Aorta (tissue), 5 donors: ENCODE measurements at regions not wholly inside any gene's neighbourhood (a gene's known extent, or its start where the extent isn't known, plus 50 kb on each side); places are given as distances from the start of the nearest gene placed in this dataset.

ENCODE experiments used
- ATAC-seq: fragments of 200-7000 bp; cut with Tn5 transposase; one replicate; pipeline ENCODE4 v1.9.1; 2022; ENCODE audit warnings: moderate library complexity; ENCODE audit not compliant: low FRiP score
- DNase-seq, 2 donors: peaks; one replicate each; pipeline ENCODE4 v3.0.0-alpha.2; 2020
- H3K27ac ChIP-seq, 2 donors: one replicate each; pipeline ENCODE4 v1.5.1; 2013; ENCODE audit warnings: low read length in 2 of 2, mild to moderate bottlenecking in 2 of 2, moderate library complexity in 2 of 2, control low read depth in 1 of 2, inconsistent platforms in 1 of 2, low read depth in 1 of 2
- H3K27me3 ChIP-seq, 2 donors: one replicate each; pipeline ENCODE4 v1.6.1; 2013; ENCODE audit warnings: control low read depth in 1 of 2, low read length in 1 of 2, mild to moderate bottlenecking in 1 of 2, moderate library complexity in 1 of 2; ENCODE audit not compliant: insufficient read depth in 2 of 2, control insufficient read depth in 1 of 2
- H3K36me3 ChIP-seq, 2 donors: one replicate each; pipeline ENCODE4 v1.6.1; 2013; ENCODE audit warnings: control low read depth in 1 of 2, low read length in 1 of 2, mild to moderate bottlenecking in 1 of 2; ENCODE audit not compliant: insufficient read depth in 2 of 2, control insufficient read depth in 1 of 2
- H3K4me1 ChIP-seq, 2 donors: one replicate each; pipeline ENCODE4 v1.6.1; 2013; ENCODE audit warnings: low read length in 2 of 2, control low read depth in 1 of 2, mild to moderate bottlenecking in 1 of 2, moderate library complexity in 1 of 2; ENCODE audit not compliant: insufficient read depth in 2 of 2, control insufficient read depth in 1 of 2
- H3K4me3 ChIP-seq, 2 donors: one replicate each; pipeline ENCODE4 v1.5.1; 2013; ENCODE audit warnings: low read length in 2 of 2, control low read depth in 1 of 2, mild to moderate bottlenecking in 1 of 2
- H3K9me3 ChIP-seq: one replicate; pipeline ENCODE4 v1.6.1; 2013; ENCODE audit warnings: mild to moderate bottlenecking, low read length; ENCODE audit not compliant: control insufficient read depth
- WGBS, 2 donors: extraction: QIAGEN DNeasy Blood & Tissue Kit; methylation state at CpG; one replicate each; pipeline ENCODE4 v1.1.7; 2013; 5-methylcytosine and 5-hydroxymethylcytosine counted together
- intact Hi-C, 2 donors: fragments of 100-400 bp; cut with DNase I; formaldehyde crosslinking; loops; one replicate each; pipeline versions ENCODE4 v1.14.2 to v1.15.0; 2022
- donor health status: healthy with polysubstance abuse.
- donor health status: Bipolar disorder and iron deficiency.
- donor health status: DM: no; HTN: no; CAD: no.
- donor health status: DM: no; HTN: no; CAD: no.
- donor health status: DM: yes; HTN: yes; CAD: no.

DNA sequence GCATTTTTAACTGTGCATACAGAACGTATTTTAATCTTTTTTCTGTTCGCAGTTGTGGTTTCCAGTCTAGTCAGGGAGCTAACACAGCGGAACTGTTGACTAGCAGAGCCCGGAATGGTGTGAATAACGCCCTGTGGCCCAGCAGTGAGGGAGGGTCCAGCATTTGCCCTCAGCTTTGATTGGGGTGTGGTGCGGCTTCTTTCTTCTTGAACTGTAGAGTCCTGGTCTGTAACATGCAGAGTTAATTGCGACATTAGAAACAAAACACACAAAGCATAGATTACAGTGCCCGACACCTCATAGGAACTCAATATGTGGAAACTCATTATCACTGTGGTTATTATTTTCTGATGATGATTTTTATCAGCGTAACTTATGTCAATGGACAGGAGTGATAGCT is 253.6 kb downstream of the SOX11 start:
- no peaks in the 10 kb centered on the region for H3K9me3 ChIP-seq
- DNase-seq: no peak
- H3K27me3 ChIP-seq: no peaks in the 10 kb centered on the region
- H3K27ac ChIP-seq: no peak overlapping the region
- H3K4me3 ChIP-seq: no peak overlapping the region
- intact Hi-C loops: no loop called here
- WGBS, 2 donors: 84 to 86% methylated on average over 9 of the region's 9 CpGs
- no peak for ATAC-seq
- H3K36me3 ChIP-seq: no peaks in the 10 kb centered on the region
- no peaks in the 10 kb centered on the region for H3K4me1 ChIP-seq

DNA sequence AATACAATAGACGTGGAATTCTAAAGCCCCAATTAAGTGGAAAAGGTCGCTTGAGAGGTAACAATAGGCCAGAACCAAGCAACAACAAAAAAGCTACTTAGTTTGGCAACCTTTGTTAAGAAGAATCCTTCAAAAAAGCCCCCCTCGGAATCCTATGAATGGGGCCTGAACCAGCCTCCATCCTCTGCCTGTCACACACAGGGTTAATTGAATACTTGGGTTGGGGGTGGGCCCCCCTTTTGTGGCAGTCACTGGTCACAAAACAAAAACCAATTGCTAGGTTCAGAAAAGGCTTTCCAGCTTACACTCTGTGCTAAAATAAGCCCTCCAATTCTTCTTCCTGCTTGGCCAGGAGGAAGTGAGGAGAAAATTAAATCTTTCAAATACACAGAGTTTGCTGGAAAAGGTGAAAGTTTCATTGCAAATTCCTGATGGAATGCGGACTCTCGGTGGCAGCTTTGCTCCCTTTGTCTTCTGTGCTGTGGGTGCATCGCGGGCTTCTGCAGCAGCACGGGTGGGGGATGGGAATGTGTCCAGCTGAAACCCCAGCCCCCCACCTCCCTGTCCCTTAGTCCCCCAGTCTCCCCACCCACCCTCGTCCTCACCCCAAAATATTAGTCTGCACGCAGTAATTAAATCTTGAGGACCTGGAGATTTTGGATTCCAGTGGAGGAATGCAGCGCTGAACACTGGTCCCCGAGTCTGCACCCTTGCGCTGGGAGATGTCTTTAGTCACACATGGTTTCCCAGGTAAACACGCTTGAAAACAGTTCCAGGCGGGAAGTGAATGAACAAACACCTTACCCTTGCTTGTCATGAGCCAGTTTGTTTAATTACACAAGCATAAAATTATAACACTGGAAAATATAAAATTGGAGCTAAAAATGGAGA is 254.3 kb downstream of the SOX11 start:
- 44 to 50% methylated on average over 15 of the region's 15 CpGs for WGBS, 2 donors
- H3K4me3 ChIP-seq: no peak overlapping the region
- H3K27me3 ChIP-seq: no peaks in the 10 kb centered on the region
- no peaks in the 10 kb centered on the region for H3K4me1 ChIP-seq
- H3K9me3 ChIP-seq: no peaks in the 10 kb centered on the region
- H3K27ac ChIP-seq: no peak overlapping the region
- no peak for DNase-seq
- H3K36me3 ChIP-seq: no peaks in the 10 kb centered on the region
- intact Hi-C loops: no loop called here
- no peak for ATAC-seq

DNA sequence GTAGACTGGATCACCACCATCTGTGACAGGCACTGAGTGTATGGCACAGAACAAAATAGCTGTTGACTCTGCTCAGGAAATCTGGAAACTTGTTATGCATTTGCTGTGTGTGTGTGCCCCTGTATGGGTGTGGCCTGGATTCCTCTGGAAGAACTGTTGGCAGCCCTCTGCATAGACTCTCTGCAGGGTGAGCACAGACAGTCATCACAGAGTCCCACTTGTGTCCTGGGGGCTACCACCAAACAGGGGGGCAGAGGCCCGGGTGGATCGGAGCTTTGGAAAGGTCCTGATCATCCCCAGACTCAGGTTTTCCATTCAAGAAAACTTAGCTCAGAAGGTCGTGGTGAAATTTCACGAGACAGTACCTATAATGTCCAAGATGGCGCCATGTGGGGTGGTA is 258.6 kb downstream of the SOX11 start:
- Histone ChIP-seq H3K4me3 (no peak overlapping the region), H3K27ac (no peak overlapping the region), H3K27me3 (no peaks in the 10 kb centered on the region), H3K9me3 (peaks cover 6% of the 10 kb centered on the region), H3K36me3 (no peaks in the 10 kb centered on the region), H3K4me1 (no peaks in the 10 kb centered on the region)
- DNase-seq: no peak
- intact Hi-C loops: no loop called here
- ATAC-seq: no peak
- 84 to 89% methylated on average over 5 of the region's 5 CpGs for WGBS, 2 donors

DNA sequence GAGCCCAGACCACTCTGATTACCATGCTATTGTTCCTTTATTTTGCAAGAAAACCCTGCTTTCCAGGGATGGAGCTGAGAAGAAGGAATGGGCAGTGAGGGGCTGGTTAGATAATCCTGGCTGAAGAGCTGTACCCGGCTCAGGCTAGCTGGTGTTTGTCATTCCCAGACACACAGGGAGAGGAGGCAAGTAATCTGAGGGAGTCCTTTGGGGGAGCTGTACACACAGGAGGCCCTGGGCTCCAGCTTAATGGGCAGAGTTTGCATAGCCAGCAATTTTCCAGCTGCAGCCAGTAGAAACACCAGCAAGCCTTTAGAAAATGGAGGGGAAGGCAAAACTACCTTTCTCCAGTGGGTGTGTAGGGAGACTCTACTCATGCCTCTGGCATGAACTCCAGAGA is 259.3 kb downstream of the SOX11 start:
- H3K36me3 ChIP-seq: no peaks in the 10 kb centered on the region
- ATAC-seq (no peak), DNase-seq (no peak)
- peaks cover 6% of the 10 kb centered on the region for H3K9me3 ChIP-seq
- H3K27me3 ChIP-seq: no peaks in the 10 kb centered on the region
- no peak overlapping the region for H3K27ac ChIP-seq
- WGBS, 2 donors: 60 to 69% methylated on average over 1 of the region's 1 CpG
- intact Hi-C loops: no loop called here
- no peaks in the 10 kb centered on the region for H3K4me1 ChIP-seq
- no peak overlapping the region for H3K4me3 ChIP-seq

DNA sequence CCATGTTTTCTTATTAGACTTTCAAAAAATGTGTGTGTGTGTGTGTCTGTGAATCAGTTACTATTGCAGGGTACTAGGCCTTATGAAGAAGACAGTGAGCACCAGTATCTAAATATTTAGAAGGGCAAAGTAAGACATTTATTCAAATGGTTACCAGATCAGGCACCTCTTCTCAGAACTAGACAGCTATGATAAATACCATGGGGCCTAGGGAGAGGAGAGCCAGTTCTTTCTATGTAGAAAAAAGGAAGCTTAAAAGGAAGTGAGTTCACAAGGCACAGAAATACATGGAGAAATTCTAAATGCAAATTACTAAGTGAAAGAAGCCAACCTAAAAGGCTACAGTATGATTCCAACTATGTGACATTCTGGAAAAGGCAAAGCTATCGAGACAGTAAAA is 261.3 kb downstream of the SOX11 start:
- no peak overlapping the region for H3K27ac ChIP-seq
- H3K4me3 ChIP-seq: no peak overlapping the region
- H3K9me3 ChIP-seq: peaks cover 6% of the 10 kb centered on the region
- ATAC-seq (no peak), DNase-seq (no peak)
- no peaks in the 10 kb centered on the region for H3K36me3 ChIP-seq
- no peaks in the 10 kb centered on the region for H3K4me1 ChIP-seq
- intact Hi-C loops: no loop called here
- WGBS, 2 donors: 9 to 29% methylated on average over 1 of the region's 1 CpG
- no peaks in the 10 kb centered on the region for H3K27me3 ChIP-seq

DNA sequence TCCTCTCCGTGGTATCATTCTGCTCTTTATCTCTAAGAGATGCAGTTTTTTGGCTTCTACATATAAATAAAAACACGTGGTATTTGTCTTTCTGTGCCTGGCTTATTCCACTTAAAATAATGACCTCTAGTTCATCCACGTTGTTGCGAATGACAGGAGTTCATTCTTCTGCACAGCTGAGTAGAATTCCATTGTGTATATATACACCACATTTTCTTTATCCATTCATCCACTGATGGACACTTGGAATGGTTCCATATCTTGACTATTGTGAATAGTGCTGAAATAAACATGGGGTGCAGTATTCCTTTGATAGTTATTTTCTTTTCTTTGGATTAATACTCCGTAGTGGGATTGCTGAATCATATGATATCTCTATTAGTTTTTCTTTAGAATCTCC is 262.3 kb downstream of the SOX11 start:
- no peaks in the 10 kb centered on the region for H3K27me3 ChIP-seq
- H3K4me1 ChIP-seq: no peaks in the 10 kb centered on the region
- H3K9me3 ChIP-seq: peaks cover 6% of the 10 kb centered on the region
- intact Hi-C loops: no loop called here
- H3K36me3 ChIP-seq: no peaks in the 10 kb centered on the region
- ATAC-seq (no peak), DNase-seq (no peak)
- H3K4me3 ChIP-seq: no peak overlapping the region
- H3K27ac ChIP-seq: no peak overlapping the region
- 49 to 59% methylated on average over 5 of the region's 5 CpGs for WGBS, 2 donors

DNA sequence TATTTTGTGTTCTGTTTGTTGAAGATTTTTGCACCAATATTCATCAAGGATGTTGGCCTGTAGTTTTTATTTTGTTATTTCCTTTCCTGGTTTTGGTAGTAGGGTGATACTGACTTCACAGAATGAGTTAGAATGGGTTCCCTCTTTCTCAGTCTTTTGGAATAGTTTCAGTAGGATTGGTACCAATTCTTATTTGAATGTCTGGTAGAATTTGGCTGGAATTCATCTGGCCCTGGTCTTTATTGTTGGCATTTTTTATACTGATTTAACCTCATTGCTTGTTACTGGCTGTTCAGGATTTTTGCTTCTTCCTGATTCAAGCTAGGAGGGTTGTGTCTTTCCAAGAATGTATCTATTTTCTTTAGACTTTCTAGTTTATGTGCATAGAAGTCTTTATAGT is 263.7 kb downstream of the SOX11 start:
- H3K36me3 ChIP-seq: no peaks in the 10 kb centered on the region
- DNase-seq (no peak), ATAC-seq (no peak)
- no peaks in the 10 kb centered on the region for H3K27me3 ChIP-seq
- H3K4me1 ChIP-seq: no peaks in the 10 kb centered on the region
- no peak overlapping the region for H3K27ac ChIP-seq
- H3K4me3 ChIP-seq: no peak overlapping the region
- peaks cover 6% of the 10 kb centered on the region for H3K9me3 ChIP-seq
- intact Hi-C loops: no loop called here

DNA sequence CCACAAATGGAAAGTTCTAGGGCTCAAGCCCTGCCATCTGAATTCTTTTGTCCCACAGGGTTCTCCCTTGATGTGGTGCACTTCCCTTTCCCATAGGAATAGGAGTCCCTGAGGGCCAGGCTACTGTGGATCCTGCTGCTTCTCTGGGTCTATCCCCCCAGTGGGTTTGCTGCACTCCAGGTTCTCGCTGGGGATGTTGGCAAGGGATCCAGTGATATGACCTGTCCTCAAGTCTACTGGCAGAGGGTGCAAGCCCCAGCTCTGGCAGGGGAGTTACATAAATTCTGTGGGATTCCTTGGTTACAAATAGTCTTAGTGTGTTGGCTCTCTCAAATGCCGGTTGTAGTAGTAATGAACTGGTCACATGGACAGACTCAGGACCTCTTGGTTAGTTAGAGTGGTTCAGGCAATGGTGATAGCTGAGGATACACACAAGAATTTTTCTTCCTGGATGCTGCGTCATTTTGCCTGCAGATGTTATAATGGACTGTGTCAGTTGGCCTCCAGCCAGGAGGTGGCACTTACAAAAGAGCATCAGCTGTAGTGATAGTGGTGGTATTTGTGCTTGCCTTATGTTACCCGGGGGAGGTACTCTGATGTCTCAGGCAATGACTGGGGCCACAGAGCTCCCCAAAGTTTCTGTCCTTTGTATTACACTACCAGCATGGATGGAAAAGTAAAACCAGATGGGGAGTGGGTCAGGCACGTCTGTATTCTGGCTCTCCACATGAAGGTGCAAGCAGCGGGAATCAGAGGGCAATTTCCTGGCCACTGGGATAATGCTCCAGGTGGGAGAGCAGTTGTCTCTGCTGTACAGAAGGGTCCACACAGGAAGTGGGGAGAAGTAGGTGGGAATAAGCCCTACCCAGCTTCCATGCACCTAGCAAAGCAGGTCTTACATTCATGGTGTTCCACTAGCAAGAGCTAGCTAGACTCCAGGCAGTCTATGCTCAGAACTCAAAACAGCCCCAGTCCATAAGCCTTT is 267.9 kb downstream of the SOX11 start:
- intact Hi-C loops: no loop called here
- DNase-seq (no peak), ATAC-seq (no peak)
- Histone ChIP-seq H3K4me3 (no peak overlapping the region), H3K4me1 (no peaks in the 10 kb centered on the region), H3K27ac (no peak overlapping the region), H3K27me3 (no peaks in the 10 kb centered on the region), H3K36me3 (no peaks in the 10 kb centered on the region), H3K9me3 (no peaks in the 10 kb centered on the region)
- 75 to 78% methylated on average over 6 of the region's 6 CpGs for WGBS, 2 donors
